HCT116 (cell line): ENCODE measurements at regions not wholly inside any gene's neighbourhood (a gene's known extent, or its start where the extent isn't known, plus 50 kb on each side); places are given as distances from the start of the nearest gene placed in this dataset.
A peak's percentile ranks its signal among the peaks of the same experiment; 100 is the strongest.

Experiments
- ATF3 ChIP-seq: IDR thresholded peaks from 2 replicates; pipeline ENCODE4 v1.6.1; 2012
- CTCF ChIP-seq, 3 experiments: fragments of 200-600 bp in 1 of 3; sonication (generic) in 1 of 3; IDR thresholded peaks in 2 of 3; conservative IDR thresholded peaks in 1 of 3; 2 replicates each; pipeline ENCODE4 v1.5.1; 2012 to 2017; ENCODE audit warnings: low read depth in 2 of 3, low read length in 2 of 3, antibody characterized with exemption in 1 of 3, borderline replicate concordance in 1 of 3, control low read depth in 1 of 3, mild to moderate bottlenecking in 1 of 3, mixed read lengths in 1 of 3, mixed run types in 1 of 3, moderate library complexity in 1 of 3; ENCODE audit not compliant: insufficient read depth in 1 of 3
- ELF1 ChIP-seq: IDR thresholded peaks from 2 replicates; pipeline ENCODE4 v1.6.1; 2012; ENCODE audit warnings: low read depth, borderline replicate concordance
- EZH2 ChIP-seq: fragments of 200-600 bp; sonication (generic); IDR thresholded peaks from 2 replicates; pipeline ENCODE4 v1.6.1; 2017; ENCODE audit warnings: antibody characterized with exemption, mixed run types
- EZH2phosphoT487 ChIP-seq: fragments of 200-600 bp; IDR thresholded peaks from 2 replicates; pipeline ENCODE4 v1.6.1; 2018; ENCODE audit warnings: antibody characterized with exemption, borderline replicate concordance
- JUND ChIP-seq: IDR thresholded peaks from 2 replicates; pipeline ENCODE4 v1.6.1; 2012
- MAX ChIP-seq: IDR thresholded peaks from 2 replicates; pipeline ENCODE4 v1.6.1; 2012
- POLR2A ChIP-seq: IDR thresholded peaks from 2 replicates; pipeline ENCODE4 v1.7.0; 2011; ENCODE audit warnings: borderline replicate concordance; ENCODE audit not compliant: insufficient read depth, insufficient read length; ENCODE audit errors: extremely low read depth
- POLR2AphosphoS5 ChIP-seq: IDR thresholded peaks from 2 replicates; pipeline ENCODE4 v1.6.1; 2011; ENCODE audit warnings: mild to moderate bottlenecking, low read depth, low read length, moderate library complexity
- RAD21 ChIP-seq: IDR thresholded peaks from 2 replicates; pipeline ENCODE4 v1.6.1; 2012; ENCODE audit warnings: low read depth, mild to moderate bottlenecking
- REST ChIP-seq: IDR thresholded peaks from 2 replicates; pipeline ENCODE4 v1.6.1; 2012; ENCODE audit warnings: low read depth
- SP1 ChIP-seq: IDR thresholded peaks from 2 replicates; pipeline ENCODE4 v1.6.1; 2012; ENCODE audit warnings: low read depth
- ZBTB33 ChIP-seq: IDR thresholded peaks from 2 replicates; pipeline ENCODE4 v1.6.1; 2011; ENCODE audit warnings: mild to moderate bottlenecking, low read length, moderate library complexity; ENCODE audit not compliant: insufficient replicate concordance; ENCODE audit errors: extremely low read depth
- ZNF274 ChIP-seq: fragments of 200-500 bp; sonication (Bioruptor generic); IDR thresholded peaks from 2 replicates; pipeline ENCODE4 v1.6.1; 2014; ENCODE audit warnings: mild to moderate bottlenecking, low read depth, low read length, inconsistent platforms

GRCh38 chr3:124347418-124347817 is 355.5 kb upstream of the ROPN1 start:
- TF ChIP-seq CTCF (IDR thresholded peaks at IDR 0.05 in 2 of 3, conservative IDR thresholded peaks at IDR 0.05 in 1 of 3; ENCODE audit: borderline replicate concordance in 1 of 3, insufficient read depth in 1 of 3, low read depth in 2 of 3, low read length in 2 of 3) (peak in 2 of 3 experiments; percentile 9 to 18; a peak in 1 of 6 replicates), JUND (no peak), ZNF274 (no peak), SP1 (no peak), POLR2A (no peak), MAX (no peak), POLR2AphosphoS5 (no peak), ELF1 (no peak), REST (no peak), EZH2phosphoT487 (no peak), EZH2 (no peak), RAD21 (0 out of 2 replicates have a peak, but pooled peaks have one; percentile 16), ATF3 (no peak), ZBTB33 (no peak)
